ENCODE measurements at regions not wholly inside any gene's neighbourhood (a gene's known extent, or its start where the extent isn't known, plus 50 kb on each side); places are given as distances from the start of the nearest gene placed in this dataset.
"Not testable (repeated sequence)": the region's sequence is repeated elsewhere in the genome, so short reads cannot be mapped to it uniquely, and the experiment has no call there.

- DNase-seq, result no peak
Observed at GRCh38 chrX:118261151-118261550, 84.8 kb upstream of the WDR44 start.

GRCh38 chrX:118271775-118272174, 74.1 kb upstream of the WDR44 start:
- no peak for DNase-seq

- peak; percentile 22 for DNase-seq
Observed at GRCh38 chrX:118272242-118272641, 73.7 kb upstream of the WDR44 start.

- DNase-seq, result no peak
Observed at GRCh38 chrX:118286066-118286762, 59.7 kb upstream of the WDR44 start.

GRCh38 chrX:118295818-118296217, 50.1 kb upstream of the WDR44 start:
- not testable (repeated sequence) for DNase-seq
